GM23248 (cell line): ENCODE measurements at regions not wholly inside any gene's neighbourhood (a gene's known extent, or its start where the extent isn't known, plus 50 kb on each side); places are given as distances from the start of the nearest gene placed in this dataset.
A peak's percentile ranks its signal among the peaks of the same experiment; 100 is the strongest.

Experiments
- DNase-seq: peaks from one replicate; pipeline ENCODE4 v3.0.0-alpha.2; 2015
- H2AFZ ChIP-seq: fragments of 200-600 bp; sonication (generic); 2 replicates; pipeline ENCODE4 v1.6.1; 2016; ENCODE audit warnings: antibody characterized with exemption
- H3F3A ChIP-seq: fragments of 200-600 bp; sonication (generic); 2 replicates; pipeline ENCODE4 v1.6.1; 2016; ENCODE audit warnings: mild to moderate bottlenecking, antibody characterized with exemption, mixed run types; ENCODE audit not compliant: insufficient read depth
- H3K27ac ChIP-seq: fragments of 200-600 bp; sonication (generic); 2 replicates; pipeline ENCODE4 v1.5.1; 2016; ENCODE audit warnings: mild to moderate bottlenecking
- H3K27me3 ChIP-seq: fragments of 200-600 bp; sonication (generic); replicated peaks from 2 replicates; pipeline ENCODE4 v1.6.1; 2016; ENCODE audit warnings: mild to moderate bottlenecking; ENCODE audit not compliant: insufficient read depth
- H3K36me3 ChIP-seq: fragments of 200-600 bp; sonication (generic); 2 replicates; pipeline ENCODE4 v1.6.1; 2016; ENCODE audit warnings: low read depth, mild to moderate bottlenecking
- H3K4me1 ChIP-seq: fragments of 200-600 bp; sonication (generic); 2 replicates; pipeline ENCODE4 v1.6.1; 2016; ENCODE audit warnings: mild to moderate bottlenecking; ENCODE audit not compliant: insufficient read depth
- H3K4me2 ChIP-seq: fragments of 200-600 bp; sonication (generic); one replicate; pipeline ENCODE4 v1.6.1; 2016; ENCODE audit warnings: mild to moderate bottlenecking; ENCODE audit not compliant: unreplicated experiment
- H3K4me3 ChIP-seq: fragments of 200-600 bp; sonication (generic); 2 replicates; pipeline ENCODE4 v1.5.1; 2016; ENCODE audit warnings: mild to moderate bottlenecking
- H3K79me2 ChIP-seq: fragments of 200-600 bp; sonication (generic); 2 replicates; pipeline ENCODE4 v1.6.1; 2016; ENCODE audit warnings: mild to moderate bottlenecking; ENCODE audit not compliant: insufficient read depth
- H3K9ac ChIP-seq: fragments of 200-600 bp; sonication (generic); 2 replicates; pipeline ENCODE4 v1.6.1; 2016; ENCODE audit warnings: mild to moderate bottlenecking
- H3K9me2 ChIP-seq: fragments of 200-600 bp; sonication (generic); 2 replicates; pipeline ENCODE4 v1.6.1; 2016; ENCODE audit warnings: mixed run types, mild to moderate bottlenecking, moderate library complexity; ENCODE audit not compliant: insufficient read depth
- H3K9me3 ChIP-seq: fragments of 200-600 bp; sonication (generic); one replicate; pipeline ENCODE4 v1.6.1; 2017; ENCODE audit warnings: low read depth
- H4K20me1 ChIP-seq: fragments of 200-600 bp; sonication (generic); 2 replicates; pipeline ENCODE4 v1.6.0; 2016; ENCODE audit not compliant: insufficient read depth
- EZH2 ChIP-seq: fragments of 200-600 bp; sonication (generic); IDR thresholded peaks from 2 replicates; pipeline ENCODE4 v1.6.1; 2018; ENCODE audit warnings: antibody characterized with exemption, mild to moderate bottlenecking; ENCODE audit not compliant: insufficient read depth, poor library complexity, severe bottlenecking
- EZH2phosphoT487 ChIP-seq: fragments of 200-600 bp; sonication (generic); IDR thresholded peaks from 2 replicates; pipeline ENCODE4 v1.6.1; 2018; ENCODE audit warnings: antibody characterized with exemption, moderate library complexity, mild to moderate bottlenecking, low read depth; ENCODE audit not compliant: insufficient read depth
- WGBS, 2 experiments: methylation state at CpG; one replicate each; pipeline ENCODE4 v1.1.6; 2015 to 2017; ENCODE audit warnings: low lambda C conversion rate in 2 of 2, low coverage in 1 of 2; ENCODE audit errors: missing lambda C conversion rate in 2 of 2; 5-methylcytosine and 5-hydroxymethylcytosine counted together
- in situ Hi-C: fragments of 300-500 bp; cut with MboI; formaldehyde crosslinking; loops from 2 replicates; pipeline ENCODE4 v1.15.0; 2020

GRCh38 chr11:70005107-70005818 is 72.9 kb upstream of the ANO1 start:
- Histone ChIP-seq H3F3A (no peaks in the 10 kb centered on the region), H3K9me3 (no peaks in the 10 kb centered on the region), H3K4me2 (no peak overlapping the region), H3K27ac (no peak overlapping the region), H3K9ac (no peak overlapping the region), H3K27me3 (0 out of 2 replicates have a peak, but pooled peaks cover 4% of the 10 kb centered on the region), H2AFZ (no peak overlapping the region), H3K9me2 (no peaks in the 10 kb centered on the region), H3K4me3 (no peak overlapping the region), H3K36me3 (no peaks in the 10 kb centered on the region), H3K79me2 (no peaks in the 10 kb centered on the region), H3K4me1 (no peaks in the 10 kb centered on the region), H4K20me1 (no peaks in the 10 kb centered on the region)
- TF ChIP-seq EZH2phosphoT487 (no peak), EZH2 (no peak)
- in situ Hi-C loops = no loop called here
- DNase-seq = peak; percentile 71
- 2 to 3% methylated on average over 6 of the region's 6 CpGs for WGBS, 2 experiments

GRCh38 chr11:70007796-70008195 is 70.3 kb upstream of the ANO1 start:
- no peak for DNase-seq
- Histone ChIP-seq H3K9me2 (no peaks in the 10 kb centered on the region), H3K27ac (no peak overlapping the region), H3K9ac (no peak overlapping the region), H3F3A (no peaks in the 10 kb centered on the region), H3K27me3 (0 out of 2 replicates have a peak, but pooled peaks cover 4% of the 10 kb centered on the region), H4K20me1 (no peaks in the 10 kb centered on the region), H3K4me2 (no peak overlapping the region), H3K4me1 (no peaks in the 10 kb centered on the region), H3K4me3 (no peak overlapping the region), H3K36me3 (no peaks in the 10 kb centered on the region), H3K79me2 (no peaks in the 10 kb centered on the region), H2AFZ (no peak overlapping the region), H3K9me3 (no peaks in the 10 kb centered on the region)
- 41 to 49% methylated on average over 3 of the region's 3 CpGs for WGBS, 2 experiments
- TF ChIP-seq EZH2phosphoT487 (no peak), EZH2 (no peak)
- in situ Hi-C loops = no loop called here

GRCh38 chr11:70010774-70011173 is 67.3 kb upstream of the ANO1 start:
- WGBS, 2 experiments = 8 to 20% methylated on average over 1 of the region's 1 CpG

GRCh38 chr11:70012134-70012733 is 65.9 kb upstream of the ANO1 start:
- in situ Hi-C loops = no loop called here
- WGBS, 2 experiments = 4 to 13% methylated on average over 2 of the region's 2 CpGs
- DNase-seq = no peak
- Histone ChIP-seq H3K9me2 (no peaks in the 10 kb centered on the region), H3K9me3 (no peaks in the 10 kb centered on the region), H3F3A (no peaks in the 10 kb centered on the region), H3K9ac (no peak overlapping the region), H3K36me3 (no peaks in the 10 kb centered on the region), H3K4me2 (no peak overlapping the region), H3K4me1 (peaks cover 7% of the 10 kb centered on the region; the same call in 1 of the 2 replicates), H3K4me3 (no peak overlapping the region), H4K20me1 (no peaks in the 10 kb centered on the region), H2AFZ (no peak overlapping the region), H3K79me2 (no peaks in the 10 kb centered on the region), H3K27me3 (0 out of 2 replicates have a peak, but pooled peaks cover 4% of the 10 kb centered on the region), H3K27ac (no peak overlapping the region)
- TF ChIP-seq EZH2 = no peak
- no peak for TF ChIP-seq EZH2phosphoT487

More at GRCh38 chr11:70010774-70011173, 67.3 kb upstream of the ANO1 start:
- Histone ChIP-seq H3K36me3 (no peaks in the 10 kb centered on the region), H4K20me1 (no peaks in the 10 kb centered on the region), H3K4me1 (no peaks in the 10 kb centered on the region), H3K9ac (no peak overlapping the region), H2AFZ (no peak overlapping the region), H3K27ac (no peak overlapping the region), H3F3A (no peaks in the 10 kb centered on the region), H3K9me2 (no peaks in the 10 kb centered on the region), H3K9me3 (no peaks in the 10 kb centered on the region), H3K79me2 (no peaks in the 10 kb centered on the region), H3K27me3 (0 out of 2 replicates have a peak, but pooled peaks cover 4% of the 10 kb centered on the region), H3K4me3 (no peak overlapping the region), H3K4me2 (no peak overlapping the region)
- DNase-seq = no peak
- TF ChIP-seq EZH2 = no peak
- in situ Hi-C loops = no loop called here
